HL-60 (cell line): ENCODE measurements at regions not wholly inside any gene's neighbourhood (a gene's known extent, or its start where the extent isn't known, plus 50 kb on each side); places are given as distances from the start of the nearest gene placed in this dataset.

ENCODE experiments used
- DNase-seq, 2 experiments: peaks; one replicate each; pipeline ENCODE4 v3.0.0-alpha.2; 2010 to 2020; ENCODE audit warnings: low read depth in 1 of 2, low spot score in 1 of 2
- H3K27ac ChIP-seq: fragments of 250-450 bp; sonication (Bioruptor Pico); replicated peaks from 2 replicates; pipeline ENCODE4 v1.5.1; 2020; ENCODE audit warnings: mild to moderate bottlenecking, moderate library complexity
- H3K27me3 ChIP-seq: fragments of 250-450 bp; sonication (Bioruptor Pico); 2 replicates; pipeline ENCODE4 v1.5.1; 2021; ENCODE audit warnings: mild to moderate bottlenecking, moderate library complexity; ENCODE audit not compliant: insufficient read depth, poor library complexity, severe bottlenecking
- H3K4me3 ChIP-seq: replicated peaks from 2 replicates; pipeline ENCODE4 v1.5.1; 2011; ENCODE audit warnings: mild to moderate bottlenecking, control low read depth, low read length; ENCODE audit not compliant: insufficient read depth
- GABPA ChIP-seq: IDR thresholded peaks from 2 replicates; pipeline ENCODE4 v1.6.1; 2012; ENCODE audit warnings: low read depth
- POLR2AphosphoS5 ChIP-seq: IDR thresholded peaks from 2 replicates; pipeline ENCODE4 v1.6.1; 2012; ENCODE audit warnings: low read depth
- SPI1 ChIP-seq: IDR thresholded peaks from 2 replicates; pipeline ENCODE4 v1.6.1; 2012; ENCODE audit warnings: low read depth, mild to moderate bottlenecking, borderline replicate concordance
- TF ChIP-seq, protein P1 (sequence below): IDR thresholded peaks from 2 replicates; pipeline ENCODE4 v1.6.1; 2012; ENCODE audit warnings: low read depth; ENCODE audit not compliant: insufficient replicate concordance
- TF ChIP-seq, protein P2 (sequence below): IDR thresholded peaks from one replicate; pipeline ENCODE4 v1.5.1; 2011; ENCODE audit warnings: low read length, control low read depth, inconsistent platforms; ENCODE audit not compliant: insufficient read depth

DNA sequence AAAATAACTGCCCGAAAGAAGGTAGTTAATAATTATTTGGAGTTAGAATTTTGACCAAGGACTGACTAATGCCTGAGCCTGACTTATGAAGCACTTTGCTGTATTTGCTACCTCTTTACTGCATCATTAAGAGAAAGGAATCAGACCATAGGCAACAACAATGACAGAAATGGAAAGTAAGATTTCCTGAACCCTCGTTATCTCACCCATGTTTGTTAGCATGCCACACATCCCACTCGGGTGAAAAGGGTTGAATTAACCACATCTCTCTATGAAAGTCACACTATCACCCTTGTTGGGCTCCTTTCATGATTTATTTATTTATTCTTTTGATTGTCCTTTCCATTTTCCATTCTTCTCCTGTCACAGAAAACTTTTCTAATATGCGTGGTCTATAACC lies 59.6 kb downstream of the OLIG3 start:
- Histone ChIP-seq H3K27me3 (no peaks in the 10 kb centered on the region), H3K4me3 (no peak overlapping the region), H3K27ac (no peak overlapping the region)
- TF ChIP-seq SPI1, result no peak
- TF ChIP-seq, protein P1, sequence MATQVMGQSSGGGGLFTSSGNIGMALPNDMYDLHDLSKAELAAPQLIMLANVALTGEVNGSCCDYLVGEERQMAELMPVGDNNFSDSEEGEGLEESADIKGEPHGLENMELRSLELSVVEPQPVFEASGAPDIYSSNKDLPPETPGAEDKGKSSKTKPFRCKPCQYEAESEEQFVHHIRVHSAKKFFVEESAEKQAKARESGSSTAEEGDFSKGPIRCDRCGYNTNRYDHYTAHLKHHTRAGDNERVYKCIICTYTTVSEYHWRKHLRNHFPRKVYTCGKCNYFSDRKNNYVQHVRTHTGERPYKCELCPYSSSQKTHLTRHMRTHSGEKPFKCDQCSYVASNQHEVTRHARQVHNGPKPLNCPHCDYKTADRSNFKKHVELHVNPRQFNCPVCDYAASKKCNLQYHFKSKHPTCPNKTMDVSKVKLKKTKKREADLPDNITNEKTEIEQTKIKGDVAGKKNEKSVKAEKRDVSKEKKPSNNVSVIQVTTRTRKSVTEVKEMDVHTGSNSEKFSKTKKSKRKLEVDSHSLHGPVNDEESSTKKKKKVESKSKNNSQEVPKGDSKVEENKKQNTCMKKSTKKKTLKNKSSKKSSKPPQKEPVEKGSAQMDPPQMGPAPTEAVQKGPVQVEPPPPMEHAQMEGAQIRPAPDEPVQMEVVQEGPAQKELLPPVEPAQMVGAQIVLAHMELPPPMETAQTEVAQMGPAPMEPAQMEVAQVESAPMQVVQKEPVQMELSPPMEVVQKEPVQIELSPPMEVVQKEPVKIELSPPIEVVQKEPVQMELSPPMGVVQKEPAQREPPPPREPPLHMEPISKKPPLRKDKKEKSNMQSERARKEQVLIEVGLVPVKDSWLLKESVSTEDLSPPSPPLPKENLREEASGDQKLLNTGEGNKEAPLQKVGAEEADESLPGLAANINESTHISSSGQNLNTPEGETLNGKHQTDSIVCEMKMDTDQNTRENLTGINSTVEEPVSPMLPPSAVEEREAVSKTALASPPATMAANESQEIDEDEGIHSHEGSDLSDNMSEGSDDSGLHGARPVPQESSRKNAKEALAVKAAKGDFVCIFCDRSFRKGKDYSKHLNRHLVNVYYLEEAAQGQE, result no peak
- TF ChIP-seq POLR2AphosphoS5, result no peak
- TF ChIP-seq, protein P2, sequence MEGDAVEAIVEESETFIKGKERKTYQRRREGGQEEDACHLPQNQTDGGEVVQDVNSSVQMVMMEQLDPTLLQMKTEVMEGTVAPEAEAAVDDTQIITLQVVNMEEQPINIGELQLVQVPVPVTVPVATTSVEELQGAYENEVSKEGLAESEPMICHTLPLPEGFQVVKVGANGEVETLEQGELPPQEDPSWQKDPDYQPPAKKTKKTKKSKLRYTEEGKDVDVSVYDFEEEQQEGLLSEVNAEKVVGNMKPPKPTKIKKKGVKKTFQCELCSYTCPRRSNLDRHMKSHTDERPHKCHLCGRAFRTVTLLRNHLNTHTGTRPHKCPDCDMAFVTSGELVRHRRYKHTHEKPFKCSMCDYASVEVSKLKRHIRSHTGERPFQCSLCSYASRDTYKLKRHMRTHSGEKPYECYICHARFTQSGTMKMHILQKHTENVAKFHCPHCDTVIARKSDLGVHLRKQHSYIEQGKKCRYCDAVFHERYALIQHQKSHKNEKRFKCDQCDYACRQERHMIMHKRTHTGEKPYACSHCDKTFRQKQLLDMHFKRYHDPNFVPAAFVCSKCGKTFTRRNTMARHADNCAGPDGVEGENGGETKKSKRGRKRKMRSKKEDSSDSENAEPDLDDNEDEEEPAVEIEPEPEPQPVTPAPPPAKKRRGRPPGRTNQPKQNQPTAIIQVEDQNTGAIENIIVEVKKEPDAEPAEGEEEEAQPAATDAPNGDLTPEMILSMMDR, result no peak
- no peak for TF ChIP-seq GABPA
- DNase-seq, result no peak

DNA sequence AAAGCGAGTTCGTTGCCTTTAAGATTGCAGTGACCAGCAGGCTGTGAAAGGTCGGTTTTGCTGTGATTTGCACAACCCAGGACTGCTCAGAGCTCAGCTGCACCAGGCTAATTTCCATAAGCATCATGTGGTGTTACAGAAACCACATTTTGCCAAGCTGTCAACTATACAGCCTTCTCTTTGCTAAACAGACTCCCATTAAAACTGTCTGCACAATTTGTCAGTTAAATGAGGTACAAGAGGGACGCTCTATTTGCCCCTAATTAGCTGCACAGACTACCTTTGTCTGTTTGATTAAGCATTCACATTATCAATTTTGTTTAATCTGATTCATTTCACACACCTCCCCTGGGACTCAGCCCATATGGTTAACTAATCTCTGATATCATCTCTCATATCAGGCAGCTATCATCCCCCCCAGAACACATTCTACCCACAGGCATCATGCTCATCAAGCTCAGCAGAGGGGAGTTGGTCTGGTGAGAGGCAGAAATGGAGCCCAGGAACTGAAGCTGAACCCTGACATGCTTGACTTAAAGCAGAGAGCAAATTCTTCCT lies 62.1 kb downstream of the OLIG3 start:
- Histone ChIP-seq H3K27me3 (no peaks in the 10 kb centered on the region), H3K27ac (no peak overlapping the region), H3K4me3 (no peak overlapping the region)
- no peak for TF ChIP-seq GABPA
- no peak for TF ChIP-seq POLR2AphosphoS5
- TF ChIP-seq, protein P1, result no peak
- no peak for TF ChIP-seq SPI1
- TF ChIP-seq, protein P2, result no peak
- DNase-seq, result no peak

DNA sequence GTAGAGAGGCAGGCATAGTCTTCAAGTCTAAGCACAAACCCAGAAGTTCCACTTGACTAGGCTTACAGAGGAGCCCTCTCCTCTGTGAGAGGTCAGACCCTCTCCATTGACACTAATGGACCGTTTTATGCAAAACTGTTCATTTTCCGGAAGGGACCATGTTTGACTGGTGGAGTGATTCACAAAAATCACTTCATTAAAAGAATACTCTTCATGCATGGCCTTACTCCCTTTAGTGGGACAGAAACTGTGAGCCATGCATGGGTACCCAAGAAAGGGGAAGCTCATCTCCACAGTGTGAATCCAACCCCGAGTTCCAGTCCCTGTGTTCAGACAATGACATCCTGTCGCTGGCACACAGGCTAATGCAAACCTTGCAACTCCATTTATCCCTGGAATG lies 63.2 kb downstream of the OLIG3 start:
- Histone ChIP-seq H3K27me3 (no peaks in the 10 kb centered on the region), H3K27ac (no peak overlapping the region), H3K4me3 (no peak overlapping the region)
- no peak for DNase-seq
- TF ChIP-seq GABPA (no peak), SPI1 (no peak)

DNA sequence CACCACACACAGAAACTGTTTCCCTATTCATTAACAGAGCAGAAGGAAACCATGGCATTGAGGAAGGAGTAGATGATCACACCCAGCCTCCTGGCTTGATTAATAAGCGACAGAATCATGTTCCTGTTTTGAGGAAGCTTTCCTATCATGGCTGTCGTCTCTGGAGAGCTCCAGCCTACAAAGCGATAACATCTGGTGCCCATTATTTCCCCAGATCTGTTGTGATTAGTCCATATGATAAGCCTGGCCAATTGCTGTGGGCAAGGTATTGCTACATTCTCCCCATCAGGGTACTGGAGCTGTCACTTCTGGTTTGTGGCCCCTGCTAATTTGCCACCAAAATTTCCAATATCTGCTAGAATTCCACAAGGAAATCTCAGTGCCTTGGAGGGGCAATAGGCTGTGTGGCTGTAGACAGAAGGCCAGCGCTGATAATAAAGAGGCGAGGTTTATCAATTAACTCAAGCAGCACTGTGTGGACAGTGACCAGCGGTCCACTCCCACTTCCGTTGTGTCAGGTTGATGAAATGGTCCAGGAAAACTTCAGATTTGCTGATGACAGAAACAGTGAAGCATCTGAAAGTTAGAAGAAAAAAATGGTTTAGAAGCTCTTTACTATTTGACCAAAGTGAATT lies 66.4 kb downstream of the OLIG3 start:
- peak in 1 of 2 experiments; percentile 14 for DNase-seq
- TF ChIP-seq, protein P2, result no peak
- TF ChIP-seq POLR2AphosphoS5 (no peak), GABPA (no peak), SPI1 (no peak)
- TF ChIP-seq, protein P1, result no peak
- H3K4me3 ChIP-seq, result no peak overlapping the region
- no peaks in the 10 kb centered on the region for H3K27me3 ChIP-seq
- no peak overlapping the region for H3K27ac ChIP-seq
